ENCODE measurements at regions not wholly inside any gene's neighbourhood (a gene's known extent, or its start where the extent isn't known, plus 50 kb on each side); places are given as distances from the start of the nearest gene placed in this dataset.

GRCh38 chr4:94000559-94000958, 172.0 kb downstream of the ATOH1 start:
- H3K9me3 ChIP-seq (ENCODE audit: low read length) = no peaks in the 10 kb centered on the region
- no peak for DNase-seq (ENCODE audit: low spot score)
- FAIRE-seq = no peak
- ATAC-seq = no peak
- ChIA-PET CTCF (ENCODE audit: low intra/inter-chr PET ratio, low total read pairs) (no interaction called here), POLR2A (no interaction called here)
- no peak overlapping the region for H3K27ac ChIP-seq (ENCODE audit: extremely low read length, insufficient read depth, low read length)
- TF ChIP-seq GATAD2A (CRISPR knock-in tag; IDR thresholded peaks at IDR 0.05) (no peak), ZNF615 (CRISPR knock-in tag; IDR thresholded peaks at IDR 0.05; ENCODE audit: borderline replicate concordance) (no peak), ZNF644 (CRISPR knock-in tag; IDR thresholded peaks at IDR 0.05; ENCODE audit: low read depth) (no peak), PHF5A (CRISPR knock-in tag; IDR thresholded peaks at IDR 0.05; ENCODE audit: low read depth, unreplicated experiment) (no peak), GZF1 (CRISPR knock-in tag; IDR thresholded peaks at IDR 0.05) (no peak), ZNF382 (CRISPR knock-in tag; IDR thresholded peaks at IDR 0.05; ENCODE audit: borderline replicate concordance) (no peak), ZNF749 (CRISPR knock-in tag; IDR thresholded peaks at IDR 0.05; ENCODE audit: borderline replicate concordance) (no peak), ZNF414 (CRISPR knock-in tag; IDR thresholded peaks at IDR 0.05) (no peak), GPBP1L1 (CRISPR knock-in tag; IDR thresholded peaks at IDR 0.05) (no peak), DRAP1 (CRISPR knock-in tag; IDR thresholded peaks at IDR 0.05) (no peak), SNRNP70 (IDR thresholded peaks at IDR 0.05; ENCODE audit: low read depth, low read length) (no peak), XBP1 (CRISPR knock-in tag; IDR thresholded peaks at IDR 0.05) (no peak), MXD1 (CRISPR knock-in tag; IDR thresholded peaks at IDR 0.05) (no peak), ZBTB34 (CRISPR knock-in tag; IDR thresholded peaks at IDR 0.05) (no peak), MXD3 (CRISPR knock-in tag; IDR thresholded peaks at IDR 0.05) (no peak), FOXO1 (CRISPR knock-in tag; IDR thresholded peaks at IDR 0.05) (no peak), ZNF510 (CRISPR knock-in tag; IDR thresholded peaks at IDR 0.05; ENCODE audit: low read depth) (no peak), NFE2 (CRISPR knock-in tag; IDR thresholded peaks at IDR 0.05) (no peak)
- H3K36me3 ChIP-seq (replicated peaks in 1 of 2; ENCODE audit: control insufficient read depth in 1 of 2, insufficient read depth in 2 of 2, low read length in 2 of 2) = no peaks in the 10 kb centered on the region
- no peaks in the 10 kb centered on the region for H3K79me2 ChIP-seq (ENCODE audit: insufficient read depth, low read length)
- no peak overlapping the region for H3K4me2 ChIP-seq (ENCODE audit: low read depth, low read length)
- no TSS peak for BruUV-seq (replicated peaks)
- in situ Hi-C loops (cut with HindIII; ENCODE audit: extremely low pct_ligation_motif_present, low pct_unique_long_range_greater_than_20kb) (no loop called here), intact Hi-C loops (cut with micrococcal nuclease; ENCODE audit: unreplicated experiment) (no loop called here)
- H3K27me3 ChIP-seq (ENCODE audit: control insufficient read depth in 1 of 2, insufficient read depth in 2 of 2, low read length in 2 of 2) = no peaks in the 10 kb centered on the region
- no peaks in the 10 kb centered on the region for H3K4me1 ChIP-seq (ENCODE audit: insufficient read depth, low read length)
- no peaks in the 10 kb centered on the region for H4K20me1 ChIP-seq (ENCODE audit: insufficient read depth, low read length)
- H2AFZ ChIP-seq (ENCODE audit: low read length) = no peak overlapping the region
- H3K4me3 ChIP-seq (replicated peaks in 1 of 3; ENCODE audit: insufficient read depth in 1 of 3, low read depth in 2 of 3, low read length in 3 of 3) = no peak overlapping the region
- H3K9ac ChIP-seq (ENCODE audit: insufficient read depth, low read depth, low read length) = no peak overlapping the region
- WGBS (ENCODE audit: low lambda C conversion rate) = 0% methylated on average over 1 of the region's 1 CpG

Measured in HepG2 (cell line).